ENCODE measurements at regions not wholly inside any gene's neighbourhood (a gene's known extent, or its start where the extent isn't known, plus 50 kb on each side); places are given as distances from the start of the nearest gene placed in this dataset.

- TF ChIP-seq, protein P1, sequence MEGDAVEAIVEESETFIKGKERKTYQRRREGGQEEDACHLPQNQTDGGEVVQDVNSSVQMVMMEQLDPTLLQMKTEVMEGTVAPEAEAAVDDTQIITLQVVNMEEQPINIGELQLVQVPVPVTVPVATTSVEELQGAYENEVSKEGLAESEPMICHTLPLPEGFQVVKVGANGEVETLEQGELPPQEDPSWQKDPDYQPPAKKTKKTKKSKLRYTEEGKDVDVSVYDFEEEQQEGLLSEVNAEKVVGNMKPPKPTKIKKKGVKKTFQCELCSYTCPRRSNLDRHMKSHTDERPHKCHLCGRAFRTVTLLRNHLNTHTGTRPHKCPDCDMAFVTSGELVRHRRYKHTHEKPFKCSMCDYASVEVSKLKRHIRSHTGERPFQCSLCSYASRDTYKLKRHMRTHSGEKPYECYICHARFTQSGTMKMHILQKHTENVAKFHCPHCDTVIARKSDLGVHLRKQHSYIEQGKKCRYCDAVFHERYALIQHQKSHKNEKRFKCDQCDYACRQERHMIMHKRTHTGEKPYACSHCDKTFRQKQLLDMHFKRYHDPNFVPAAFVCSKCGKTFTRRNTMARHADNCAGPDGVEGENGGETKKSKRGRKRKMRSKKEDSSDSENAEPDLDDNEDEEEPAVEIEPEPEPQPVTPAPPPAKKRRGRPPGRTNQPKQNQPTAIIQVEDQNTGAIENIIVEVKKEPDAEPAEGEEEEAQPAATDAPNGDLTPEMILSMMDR (IDR thresholded peaks at IDR 0.05; ENCODE audit: insufficient read depth, low read length, poor library complexity, severe bottlenecking), result no peak
- TF ChIP-seq EZH2phosphoT487 (conservative IDR thresholded peaks at IDR 0.05; ENCODE audit: low read length), result no peak
Measured at GRCh38 chr16:80287674-80288073, 253.1 kb upstream of the DYNLRB2 start.

Measured in SU-DHL-6 (cell line).